HL-60 (cell line): ENCODE measurements at regions not wholly inside any gene's neighbourhood (a gene's known extent, or its start where the extent isn't known, plus 50 kb on each side); places are given as distances from the start of the nearest gene placed in this dataset.
A peak's percentile ranks its signal among the peaks of the same experiment; 100 is the strongest.

ENCODE experiments used
- DNase-seq, 2 experiments: peaks; one replicate each; pipeline ENCODE4 v3.0.0-alpha.2; 2010 to 2020; ENCODE audit warnings: low read depth in 1 of 2, low spot score in 1 of 2
- H3K27ac ChIP-seq: fragments of 250-450 bp; sonication (Bioruptor Pico); replicated peaks from 2 replicates; pipeline ENCODE4 v1.5.1; 2020; ENCODE audit warnings: mild to moderate bottlenecking, moderate library complexity
- H3K27me3 ChIP-seq: fragments of 250-450 bp; sonication (Bioruptor Pico); 2 replicates; pipeline ENCODE4 v1.5.1; 2021; ENCODE audit warnings: mild to moderate bottlenecking, moderate library complexity; ENCODE audit not compliant: insufficient read depth, poor library complexity, severe bottlenecking
- H3K4me3 ChIP-seq: replicated peaks from 2 replicates; pipeline ENCODE4 v1.5.1; 2011; ENCODE audit warnings: mild to moderate bottlenecking, control low read depth, low read length; ENCODE audit not compliant: insufficient read depth
- GABPA ChIP-seq: IDR thresholded peaks from 2 replicates; pipeline ENCODE4 v1.6.1; 2012; ENCODE audit warnings: low read depth
- POLR2AphosphoS5 ChIP-seq: IDR thresholded peaks from 2 replicates; pipeline ENCODE4 v1.6.1; 2012; ENCODE audit warnings: low read depth
- SPI1 ChIP-seq: IDR thresholded peaks from 2 replicates; pipeline ENCODE4 v1.6.1; 2012; ENCODE audit warnings: low read depth, mild to moderate bottlenecking, borderline replicate concordance
- TF ChIP-seq, protein P1 (sequence below): IDR thresholded peaks from one replicate; pipeline ENCODE4 v1.5.1; 2011; ENCODE audit warnings: low read length, control low read depth, inconsistent platforms; ENCODE audit not compliant: insufficient read depth
- TF ChIP-seq, protein P2 (sequence below): IDR thresholded peaks from 2 replicates; pipeline ENCODE4 v1.6.1; 2012; ENCODE audit warnings: low read depth; ENCODE audit not compliant: insufficient replicate concordance

DNA sequence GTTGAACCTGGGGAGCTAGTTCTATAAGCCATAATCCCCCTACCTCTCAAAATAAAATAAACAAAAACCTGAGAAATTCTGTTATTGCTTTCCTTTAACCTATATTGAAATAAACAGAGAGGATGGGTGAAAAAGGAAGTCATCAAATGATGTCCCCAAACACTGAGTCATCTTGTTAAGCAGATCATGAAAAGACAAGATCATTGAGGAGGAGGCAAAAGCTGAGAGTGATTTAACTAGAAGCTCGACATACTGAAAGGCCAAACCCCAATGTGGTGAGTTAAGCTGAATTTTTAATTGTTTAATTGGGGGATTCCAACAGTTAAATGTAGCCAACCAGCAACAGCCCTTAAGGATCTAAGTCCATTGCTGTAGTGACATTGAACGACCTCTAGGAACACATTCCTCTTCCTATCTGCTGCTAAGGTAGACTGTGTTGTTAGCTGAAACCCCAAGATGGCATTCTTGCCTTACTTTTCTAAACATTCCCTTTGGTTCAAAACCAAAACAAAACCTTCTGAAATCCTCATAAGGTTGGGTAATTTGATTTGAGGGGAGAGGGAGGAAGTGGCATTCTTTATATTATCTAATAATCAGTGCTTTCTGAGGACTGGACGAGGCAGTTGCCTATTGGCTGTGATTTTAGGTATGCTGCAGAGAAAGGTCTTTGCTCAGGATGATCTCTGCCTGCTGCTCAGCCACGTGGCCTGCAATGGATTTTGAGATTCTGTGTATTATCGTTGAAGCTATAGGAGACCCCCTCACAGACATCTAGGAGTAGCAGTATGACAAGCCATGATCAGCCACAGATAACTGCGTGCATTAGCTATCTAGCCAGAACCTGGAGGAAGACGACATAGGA, 62.7 kb upstream of the BNIP2 start:
- Histone ChIP-seq H3K4me3 (no peak overlapping the region), H3K27me3 (peaks cover 6% of the 10 kb centered on the region), H3K27ac (no peak overlapping the region)
- DNase-seq = no peak
- TF ChIP-seq GABPA (no peak), POLR2AphosphoS5 (no peak)
- TF ChIP-seq, protein P1, sequence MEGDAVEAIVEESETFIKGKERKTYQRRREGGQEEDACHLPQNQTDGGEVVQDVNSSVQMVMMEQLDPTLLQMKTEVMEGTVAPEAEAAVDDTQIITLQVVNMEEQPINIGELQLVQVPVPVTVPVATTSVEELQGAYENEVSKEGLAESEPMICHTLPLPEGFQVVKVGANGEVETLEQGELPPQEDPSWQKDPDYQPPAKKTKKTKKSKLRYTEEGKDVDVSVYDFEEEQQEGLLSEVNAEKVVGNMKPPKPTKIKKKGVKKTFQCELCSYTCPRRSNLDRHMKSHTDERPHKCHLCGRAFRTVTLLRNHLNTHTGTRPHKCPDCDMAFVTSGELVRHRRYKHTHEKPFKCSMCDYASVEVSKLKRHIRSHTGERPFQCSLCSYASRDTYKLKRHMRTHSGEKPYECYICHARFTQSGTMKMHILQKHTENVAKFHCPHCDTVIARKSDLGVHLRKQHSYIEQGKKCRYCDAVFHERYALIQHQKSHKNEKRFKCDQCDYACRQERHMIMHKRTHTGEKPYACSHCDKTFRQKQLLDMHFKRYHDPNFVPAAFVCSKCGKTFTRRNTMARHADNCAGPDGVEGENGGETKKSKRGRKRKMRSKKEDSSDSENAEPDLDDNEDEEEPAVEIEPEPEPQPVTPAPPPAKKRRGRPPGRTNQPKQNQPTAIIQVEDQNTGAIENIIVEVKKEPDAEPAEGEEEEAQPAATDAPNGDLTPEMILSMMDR = peak; percentile 1

DNA sequence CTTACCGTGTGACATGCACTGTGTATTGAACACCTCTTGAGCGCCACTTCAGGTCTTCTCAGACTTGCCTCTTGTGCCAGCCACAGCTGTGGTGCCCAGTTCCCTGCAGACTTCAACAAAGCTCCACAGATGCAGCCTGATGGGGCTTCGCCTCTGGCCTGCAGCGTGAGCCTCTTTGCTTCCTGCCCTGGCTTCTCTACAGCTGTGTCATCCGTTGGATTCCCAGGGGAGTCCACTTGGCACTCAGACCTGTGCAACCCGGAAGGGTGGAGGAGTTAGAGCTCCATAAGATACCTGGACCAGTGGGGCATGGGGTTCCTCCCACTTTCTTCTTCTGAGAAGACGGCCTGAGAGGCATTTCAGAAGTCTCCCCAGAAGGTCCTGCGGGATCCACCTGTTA, 57.7 kb upstream of the BNIP2 start:
- Histone ChIP-seq H3K4me3 (no peak overlapping the region), H3K27me3 (peaks cover 7% of the 10 kb centered on the region), H3K27ac (no peak overlapping the region)
- no peak for TF ChIP-seq SPI1
- TF ChIP-seq, protein P1 = no peak
- TF ChIP-seq, protein P2, sequence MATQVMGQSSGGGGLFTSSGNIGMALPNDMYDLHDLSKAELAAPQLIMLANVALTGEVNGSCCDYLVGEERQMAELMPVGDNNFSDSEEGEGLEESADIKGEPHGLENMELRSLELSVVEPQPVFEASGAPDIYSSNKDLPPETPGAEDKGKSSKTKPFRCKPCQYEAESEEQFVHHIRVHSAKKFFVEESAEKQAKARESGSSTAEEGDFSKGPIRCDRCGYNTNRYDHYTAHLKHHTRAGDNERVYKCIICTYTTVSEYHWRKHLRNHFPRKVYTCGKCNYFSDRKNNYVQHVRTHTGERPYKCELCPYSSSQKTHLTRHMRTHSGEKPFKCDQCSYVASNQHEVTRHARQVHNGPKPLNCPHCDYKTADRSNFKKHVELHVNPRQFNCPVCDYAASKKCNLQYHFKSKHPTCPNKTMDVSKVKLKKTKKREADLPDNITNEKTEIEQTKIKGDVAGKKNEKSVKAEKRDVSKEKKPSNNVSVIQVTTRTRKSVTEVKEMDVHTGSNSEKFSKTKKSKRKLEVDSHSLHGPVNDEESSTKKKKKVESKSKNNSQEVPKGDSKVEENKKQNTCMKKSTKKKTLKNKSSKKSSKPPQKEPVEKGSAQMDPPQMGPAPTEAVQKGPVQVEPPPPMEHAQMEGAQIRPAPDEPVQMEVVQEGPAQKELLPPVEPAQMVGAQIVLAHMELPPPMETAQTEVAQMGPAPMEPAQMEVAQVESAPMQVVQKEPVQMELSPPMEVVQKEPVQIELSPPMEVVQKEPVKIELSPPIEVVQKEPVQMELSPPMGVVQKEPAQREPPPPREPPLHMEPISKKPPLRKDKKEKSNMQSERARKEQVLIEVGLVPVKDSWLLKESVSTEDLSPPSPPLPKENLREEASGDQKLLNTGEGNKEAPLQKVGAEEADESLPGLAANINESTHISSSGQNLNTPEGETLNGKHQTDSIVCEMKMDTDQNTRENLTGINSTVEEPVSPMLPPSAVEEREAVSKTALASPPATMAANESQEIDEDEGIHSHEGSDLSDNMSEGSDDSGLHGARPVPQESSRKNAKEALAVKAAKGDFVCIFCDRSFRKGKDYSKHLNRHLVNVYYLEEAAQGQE = no peak
- no peak for TF ChIP-seq GABPA
- TF ChIP-seq POLR2AphosphoS5 = no peak
- DNase-seq = no peak

DNA sequence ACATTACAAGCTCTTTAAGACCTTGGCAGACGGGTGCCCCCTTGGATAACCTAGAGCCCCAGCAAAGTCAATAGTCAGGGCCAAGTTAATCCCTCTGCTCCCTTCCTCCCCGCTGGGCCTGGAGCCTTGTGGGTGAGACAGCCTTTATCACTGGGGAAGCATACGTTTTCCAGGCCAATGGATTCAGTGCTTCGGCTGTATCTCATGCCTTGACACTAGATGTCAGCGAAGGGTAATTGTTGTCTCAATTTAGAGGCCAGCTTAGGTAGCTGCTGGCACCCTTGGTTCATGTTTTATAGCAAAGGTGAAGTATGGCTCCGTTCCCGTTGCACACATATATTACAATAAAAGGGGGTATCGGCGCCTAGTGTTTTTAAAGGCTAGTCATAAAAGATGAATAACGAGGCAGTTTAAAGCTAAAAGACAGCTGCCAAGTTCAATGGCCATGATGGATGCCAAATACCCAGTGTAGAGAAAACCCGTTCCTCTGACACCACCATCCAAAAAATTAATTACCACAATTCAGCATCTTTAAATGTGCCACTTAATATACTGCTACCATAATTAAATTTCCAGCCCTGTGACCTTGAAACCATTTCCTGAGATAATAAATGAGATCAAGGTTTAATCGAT, 52.3 kb upstream of the BNIP2 start:
- no peak overlapping the region for H3K4me3 ChIP-seq
- TF ChIP-seq POLR2AphosphoS5 (no peak), GABPA (no peak), SPI1 (no peak)
- TF ChIP-seq, protein P1 = no peak
- TF ChIP-seq, protein P2 = no peak
- no peaks in the 10 kb centered on the region for H3K27me3 ChIP-seq
- no peak overlapping the region for H3K27ac ChIP-seq
- DNase-seq = peak in 1 of 2 experiments; percentile 5
